Activated CD8-positive, alpha-beta memory T cell treated with anti-CD3 and anti-CD28 coated beads for 36 hours (primary cell): ENCODE measurements at regions not wholly inside any gene's neighbourhood (a gene's known extent, or its start where the extent isn't known, plus 50 kb on each side); places are given as distances from the start of the nearest gene placed in this dataset.

Source experiments
- CTCF ChIA-PET: fragments of 350-600 bp; sonication (Branson Sonifier 250); formaldehyde crosslinking; loops from one replicate; lab custom pipeline; 2021; ENCODE audit warnings: antibody characterized with exemption; lab: Charles Lee
- POLR2A ChIA-PET: fragments of 350-600 bp; sonication (Branson Sonifier 250); formaldehyde crosslinking; loops from one replicate; lab custom pipeline; 2021; ENCODE audit warnings: antibody characterized with exemption; lab: Charles Lee

DNA sequence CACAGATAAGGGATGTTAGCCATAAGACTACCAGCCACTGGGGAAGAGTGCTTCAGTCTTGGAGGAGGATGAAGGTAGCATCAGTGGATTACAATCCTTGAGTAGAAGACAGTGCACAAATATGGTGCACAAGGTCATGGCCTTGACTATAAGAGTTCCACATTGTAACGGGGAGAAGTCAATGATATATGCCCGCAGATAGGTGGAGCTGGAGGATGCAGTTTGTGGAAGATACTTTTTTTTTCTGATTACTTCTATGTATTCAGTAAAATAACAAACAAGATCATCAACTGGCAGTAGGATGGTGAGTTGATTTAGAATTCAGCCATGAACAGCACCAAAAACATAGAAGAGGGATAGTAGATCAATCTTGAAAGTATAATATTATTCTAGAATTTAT is 926.8 kb upstream of the MIR17HG start:
- ChIA-PET POLR2A (no interaction called here), CTCF (no interaction called here)

GRCh38 chr13:90427322-90428272 is 919.9 kb upstream of the MIR17HG start:
- ChIA-PET POLR2A (no interaction called here), CTCF (no interaction called here)

DNA sequence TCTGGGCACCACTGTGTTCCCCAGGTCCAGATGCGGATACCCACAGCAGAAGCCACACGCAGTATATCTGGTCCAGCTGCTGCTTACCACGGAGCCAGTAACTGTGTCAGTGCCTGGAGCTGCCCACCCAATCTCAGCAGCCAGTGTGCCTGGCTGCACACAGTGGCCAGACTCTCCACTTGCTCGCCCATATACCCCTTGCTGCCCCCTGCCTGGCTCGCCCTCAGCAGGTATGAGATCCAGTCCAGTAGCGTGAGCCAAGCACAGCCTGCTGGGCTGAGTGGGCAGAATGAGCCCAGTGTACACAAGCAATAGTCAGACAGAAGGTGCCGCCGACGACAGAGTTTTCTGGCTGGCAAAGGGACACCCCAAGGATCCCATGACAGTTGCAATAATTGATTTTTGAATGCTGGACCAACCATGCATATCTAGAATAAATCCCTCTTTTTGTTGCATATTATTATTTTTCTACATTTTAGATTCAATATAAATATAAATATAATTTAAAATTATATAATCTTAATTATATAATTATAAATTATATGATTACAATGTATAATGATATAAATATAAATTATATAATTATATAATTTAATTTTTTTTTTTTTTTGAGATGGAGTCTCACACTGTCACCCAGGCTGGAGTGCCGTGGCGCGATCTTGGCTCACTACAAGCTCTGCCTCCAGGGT is 918.8 kb upstream of the MIR17HG start:
- CTCF ChIA-PET = no interaction called here
- POLR2A ChIA-PET = no interaction called here

- CTCF ChIA-PET = no interaction called here
- POLR2A ChIA-PET = no interaction called here
These were observed 917.4 kb upstream of the MIR17HG start for GRCh38 chr13:90430127-90430526.

DNA sequence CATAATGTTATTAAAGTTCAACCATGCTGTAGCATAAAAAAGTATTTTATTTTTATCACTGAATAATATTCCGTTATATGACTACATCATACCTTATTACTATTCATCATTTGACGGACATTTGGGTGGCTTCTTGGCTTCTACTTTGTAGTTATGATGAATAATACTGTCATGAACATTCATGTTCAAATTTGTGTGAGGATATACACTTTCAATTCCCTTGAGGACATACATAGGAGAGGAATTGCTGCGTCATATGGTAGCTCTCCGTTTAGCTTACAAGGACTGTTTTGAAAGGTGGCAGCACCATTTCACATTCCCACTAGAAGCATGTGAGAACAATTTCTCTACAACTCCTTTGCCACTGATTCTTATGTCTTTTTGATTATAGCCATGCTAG is 910.8 kb upstream of the MIR17HG start:
- CTCF ChIA-PET = no interaction called here
- POLR2A ChIA-PET = no interaction called here

DNA sequence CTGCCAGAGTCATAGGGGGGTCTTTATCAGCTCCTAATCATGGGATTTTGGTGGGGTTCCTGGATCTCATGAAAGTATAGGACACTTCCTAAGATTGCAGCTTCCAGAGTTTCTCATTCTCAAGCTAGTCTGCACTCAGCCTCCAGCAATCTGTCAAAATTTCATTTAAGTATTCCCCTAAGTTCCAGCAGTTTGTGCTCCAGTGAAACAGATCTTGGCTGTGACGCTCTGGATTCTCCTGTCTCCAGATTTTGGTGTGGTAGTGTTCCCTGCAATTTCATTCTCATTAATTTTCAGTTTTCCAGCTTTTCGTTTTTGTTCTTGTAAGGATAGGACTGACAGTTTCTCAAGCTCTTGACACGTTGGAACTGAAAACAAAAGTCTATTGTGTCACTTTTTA is 908.9 kb upstream of the MIR17HG start:
- ChIA-PET CTCF (no interaction called here), POLR2A (no interaction called here)

GRCh38 chr13:90443268-90443667 is 904.2 kb upstream of the MIR17HG start:
- POLR2A ChIA-PET = no interaction called here
- CTCF ChIA-PET = no interaction called here

DNA sequence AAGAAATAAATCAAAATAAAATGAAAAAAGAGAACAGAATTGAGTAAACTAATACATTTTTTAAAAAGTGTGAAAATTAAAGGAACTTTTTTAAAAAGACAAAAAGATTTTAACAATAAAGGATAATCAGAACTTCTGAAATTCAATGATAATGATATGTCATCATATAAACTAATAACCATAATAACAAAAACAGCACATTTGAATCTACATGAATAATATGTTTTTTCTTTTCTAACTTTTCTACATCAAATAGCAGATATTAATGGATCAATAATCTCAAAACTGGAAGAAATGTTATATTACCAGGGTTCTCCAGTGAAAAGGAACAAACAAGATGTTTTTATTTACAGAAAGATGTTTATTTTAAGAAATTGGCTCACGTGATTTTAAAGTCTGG is 903.3 kb upstream of the MIR17HG start:
- ChIA-PET CTCF (no interaction called here), POLR2A (no interaction called here)

DNA sequence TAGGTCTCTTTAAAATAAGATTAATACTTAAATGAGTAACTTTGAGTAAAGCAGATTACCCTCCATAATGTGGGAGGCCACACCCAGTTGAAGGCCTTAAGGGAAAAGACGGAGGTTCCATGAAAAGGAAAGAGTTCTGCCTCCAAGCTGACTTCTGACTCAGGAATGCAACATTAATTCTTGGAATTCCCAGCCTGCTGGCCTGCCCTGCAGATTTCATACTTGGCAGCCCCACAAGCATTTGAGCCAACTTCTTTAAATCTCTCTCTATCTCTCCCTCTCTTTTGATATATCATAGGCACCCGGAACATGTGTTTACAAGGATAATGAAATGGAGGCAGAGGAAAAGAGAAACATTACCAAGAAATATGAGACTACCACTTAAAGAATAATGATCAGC is 902.3 kb upstream of the MIR17HG start:
- ChIA-PET CTCF (no interaction called here), POLR2A (no interaction called here)

- CTCF ChIA-PET = no interaction called here
- POLR2A ChIA-PET = no interaction called here
These were observed 900.3 kb upstream of the MIR17HG start for GRCh38 chr13:90447034-90447733.

GRCh38 chr13:90447734-90448101 is 899.8 kb upstream of the MIR17HG start:
- ChIA-PET POLR2A (no interaction called here), CTCF (no interaction called here)

GRCh38 chr13:90448466-90449037 is 898.9 kb upstream of the MIR17HG start:
- ChIA-PET POLR2A (no interaction called here), CTCF (no interaction called here)

GRCh38 chr13:90453342-90453741 is 894.1 kb upstream of the MIR17HG start:
- ChIA-PET POLR2A (no interaction called here), CTCF (no interaction called here)

- POLR2A ChIA-PET = no interaction called here
- CTCF ChIA-PET = no interaction called here
These were observed 893.4 kb upstream of the MIR17HG start for GRCh38 chr13:90454002-90454636.

DNA sequence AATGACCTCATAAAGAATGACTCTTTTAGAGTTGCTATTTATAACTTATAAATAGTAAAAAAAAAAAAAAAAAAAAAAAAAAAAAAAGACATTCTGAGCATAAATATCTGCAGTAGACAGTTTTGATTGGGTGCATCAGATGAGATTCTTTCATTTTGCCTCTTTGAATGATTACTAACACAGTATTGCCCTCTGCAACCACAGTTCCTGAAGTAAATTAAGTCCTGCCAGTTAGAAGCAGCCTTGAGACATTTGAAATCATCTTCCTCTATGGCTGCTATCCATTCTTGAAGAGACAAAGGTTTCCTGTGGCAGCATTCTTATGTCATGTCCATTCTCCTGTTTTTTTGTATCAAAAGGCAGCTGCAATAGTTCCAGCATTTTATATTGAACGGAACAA is 892.4 kb upstream of the MIR17HG start:
- CTCF ChIA-PET = no interaction called here
- POLR2A ChIA-PET = no interaction called here

DNA sequence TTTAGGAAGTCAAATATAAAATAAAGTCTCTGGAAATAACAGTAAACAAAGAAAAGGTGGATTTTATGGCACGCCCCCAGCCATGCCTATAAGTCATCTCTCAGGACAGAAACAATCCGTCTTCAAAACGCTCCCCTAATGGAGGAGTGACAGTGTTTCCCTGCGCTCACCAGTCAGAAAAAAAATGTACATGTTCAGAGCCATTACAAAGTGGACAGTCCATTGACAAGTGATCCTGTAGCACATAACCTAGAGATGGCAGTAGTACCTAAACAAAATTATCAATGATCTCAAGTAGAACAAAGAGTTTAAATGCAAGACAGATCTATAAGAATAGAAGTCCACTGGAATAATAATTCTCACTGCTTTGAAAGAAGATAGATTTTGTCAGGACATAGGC is 891.7 kb upstream of the MIR17HG start:
- ChIA-PET POLR2A (no interaction called here), CTCF (no interaction called here)

- ChIA-PET POLR2A (no interaction called here), CTCF (no interaction called here)
These were observed 886.1 kb upstream of the MIR17HG start for GRCh38 chr13:90461398-90461797.

GRCh38 chr13:90477216-90477615 is 870.3 kb upstream of the MIR17HG start:
- ChIA-PET CTCF (no interaction called here), POLR2A (no interaction called here)

DNA sequence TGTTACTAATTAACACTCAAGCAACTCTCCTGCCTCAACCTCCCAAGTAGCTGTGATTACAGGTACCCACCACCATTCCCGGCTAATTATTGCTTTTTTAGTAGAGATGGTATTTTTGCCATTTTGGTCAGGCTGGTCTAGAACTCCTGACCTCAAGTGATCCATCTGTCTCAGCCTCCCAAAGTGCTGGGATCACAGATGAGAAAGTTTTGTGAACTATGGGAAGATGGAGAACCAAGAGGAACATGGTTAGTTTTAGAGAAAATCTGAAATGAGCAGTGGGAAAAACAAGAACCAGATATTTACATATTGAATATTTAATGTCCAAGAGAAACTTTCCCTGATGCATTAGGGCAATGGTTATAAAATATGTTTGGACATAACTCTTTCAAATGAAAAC is 863.6 kb upstream of the MIR17HG start:
- ChIA-PET CTCF (no interaction called here), POLR2A (no interaction called here)

- CTCF ChIA-PET = no interaction called here
- POLR2A ChIA-PET = no interaction called here
These were observed 862.1 kb upstream of the MIR17HG start for GRCh38 chr13:90485436-90485835.
